Natural killer cell treated with Interleukin-12 subunit alpha and Interleukin-12 subunit beta and Interleukin-15 and Interleukin-18, amount 100 ng/mL, for 72 hours (primary cell): ENCODE measurements at regions not wholly inside any gene's neighbourhood (a gene's known extent, or its start where the extent isn't known, plus 50 kb on each side); places are given as distances from the start of the nearest gene placed in this dataset.
"Not testable (repeated sequence)": the region's sequence is repeated elsewhere in the genome, so short reads cannot be mapped to it uniquely, and the experiment has no call there.

Source experiments
- ATAC-seq, 2 donors: fragments of 150-1000 bp; cut with Tn5 transposase in 1 of 2; sonication (Bioruptor Pico), chemical (Tn5 transposase) in 1 of 2; 2 replicates each; pipeline ENCODE4 v1.10.0; 2021
- DNase-seq: peaks from one replicate; pipeline ENCODE4 v3.0.0; 2022; ENCODE audit warnings: low spot score
- H3K27ac Mint-ChIP-seq, 2 donors: 1 replicate in 1 of 2; 2 replicates in 1 of 2; pipeline ENCODE4 v1.8.0; 2022; ENCODE audit warnings: mixed read lengths in 2 of 2, mild to moderate bottlenecking in 1 of 2, moderate library complexity in 1 of 2
- H3K27me3 Mint-ChIP-seq, 2 donors: 1 replicate in 1 of 2; 2 replicates in 1 of 2; pipeline ENCODE4 v1.8.0; 2022; ENCODE audit warnings: mixed read lengths in 2 of 2
- H3K36me3 Mint-ChIP-seq: one replicate; pipeline ENCODE4 v1.8.0; 2022; ENCODE audit warnings: mixed read lengths
- H3K4me1 Mint-ChIP-seq, 2 donors: 1 replicate in 1 of 2; 2 replicates in 1 of 2; pipeline ENCODE4 v1.8.0; 2022; ENCODE audit warnings: low read depth in 2 of 2, mixed read lengths in 2 of 2, mild to moderate bottlenecking in 1 of 2
- H3K4me3 Mint-ChIP-seq: one replicate; pipeline ENCODE4 v1.8.0; 2022; ENCODE audit warnings: mixed read lengths
- H3K9me3 Mint-ChIP-seq: 2 replicates; pipeline ENCODE4 v1.8.0; 2022; ENCODE audit warnings: mixed read lengths

DNA sequence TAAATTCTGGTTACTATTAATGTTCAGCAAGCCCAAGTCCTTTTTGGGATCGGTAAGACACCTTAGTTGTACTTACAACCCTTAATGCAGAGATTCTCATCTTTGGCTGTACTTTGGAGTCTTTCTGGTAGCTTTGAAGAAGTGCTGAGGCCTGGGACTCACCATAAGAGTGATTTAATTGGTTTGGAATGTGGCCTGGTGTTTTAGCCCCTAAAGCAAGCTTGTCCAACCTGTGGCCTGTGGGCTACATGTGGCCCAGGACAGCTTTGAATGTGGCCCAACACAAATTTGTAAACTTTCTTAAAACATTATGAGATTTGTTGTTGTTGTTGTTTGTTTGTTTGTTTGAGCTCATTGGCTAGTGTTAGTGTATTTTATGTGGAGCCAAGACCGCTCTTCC, 215.3 kb downstream of the ZIC5 start:
- ATAC-seq (no peak), DNase-seq (no peak)
- H3K4me1 Mint-ChIP-seq, result peaks cover 0 to 15% of the 10 kb centered on the region in 2 donors
- H3K4me3 Mint-ChIP-seq, result no peak overlapping the region
- H3K27ac Mint-ChIP-seq, result no peak overlapping the region
- H3K9me3 Mint-ChIP-seq, result peaks cover 4% of the 10 kb centered on the region
- H3K27me3 Mint-ChIP-seq, result no peaks in the 10 kb centered on the region
- H3K36me3 Mint-ChIP-seq, result peaks cover under 1% of the 10 kb centered on the region

DNA sequence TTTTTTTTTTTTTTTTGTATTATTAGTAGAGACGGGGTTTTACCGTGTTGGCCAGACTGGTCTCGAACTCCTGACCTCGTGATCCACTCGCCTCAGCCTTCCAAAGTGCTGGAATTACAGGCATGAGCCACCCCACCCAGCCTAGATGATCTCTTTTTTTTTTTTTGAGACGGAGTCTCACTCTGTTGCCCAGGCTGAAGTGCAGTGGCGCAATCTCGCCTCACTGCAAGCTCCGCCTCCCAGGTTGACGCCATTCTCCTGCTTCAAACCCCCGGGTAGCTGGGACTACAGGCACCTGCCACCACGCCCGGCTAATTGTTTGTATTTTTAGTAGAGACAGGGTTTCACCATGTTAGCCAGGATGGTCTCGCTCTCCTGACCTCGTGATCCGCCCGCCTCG, 216.8 kb downstream of the ZIC5 start:
- H3K4me3 Mint-ChIP-seq, DNase-seq, ATAC-seq, H3K27me3 Mint-ChIP-seq, H3K36me3 Mint-ChIP-seq, H3K27ac Mint-ChIP-seq, H3K9me3 Mint-ChIP-seq: not testable (repeated sequence)
- H3K4me1 Mint-ChIP-seq, result peaks cover 0 to 15% of the 10 kb centered on the region in 2 donors

DNA sequence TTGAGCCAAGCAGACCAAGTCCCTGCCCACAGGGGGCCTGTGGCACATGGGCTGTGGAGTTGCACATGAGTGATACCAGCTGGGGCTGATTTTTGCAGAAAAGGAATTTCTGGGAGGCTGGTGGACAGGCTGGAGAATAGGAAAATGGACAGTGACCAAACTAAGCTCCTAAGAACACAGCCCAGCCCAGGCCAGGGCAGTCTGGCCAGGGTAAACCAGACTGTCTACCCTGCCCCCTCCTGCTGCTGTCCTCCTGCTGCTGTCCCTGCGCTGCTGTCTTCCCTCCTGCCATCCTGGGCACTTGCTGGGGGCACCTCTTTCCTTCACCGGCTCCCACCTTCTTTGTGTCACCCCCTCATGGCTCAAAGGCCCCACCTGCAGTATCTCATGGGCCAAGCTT, 219.2 kb downstream of the ZIC5 start:
- no peaks in the 10 kb centered on the region for H3K9me3 Mint-ChIP-seq
- DNase-seq (no peak), ATAC-seq (no peak)
- H3K36me3 Mint-ChIP-seq, result no peaks in the 10 kb centered on the region
- no peaks in the 10 kb centered on the region for H3K27me3 Mint-ChIP-seq
- H3K27ac Mint-ChIP-seq, result no peak overlapping the region
- peaks cover 0 to 7% of the 10 kb centered on the region in 2 donors for H3K4me1 Mint-ChIP-seq
- no peak overlapping the region for H3K4me3 Mint-ChIP-seq

DNA sequence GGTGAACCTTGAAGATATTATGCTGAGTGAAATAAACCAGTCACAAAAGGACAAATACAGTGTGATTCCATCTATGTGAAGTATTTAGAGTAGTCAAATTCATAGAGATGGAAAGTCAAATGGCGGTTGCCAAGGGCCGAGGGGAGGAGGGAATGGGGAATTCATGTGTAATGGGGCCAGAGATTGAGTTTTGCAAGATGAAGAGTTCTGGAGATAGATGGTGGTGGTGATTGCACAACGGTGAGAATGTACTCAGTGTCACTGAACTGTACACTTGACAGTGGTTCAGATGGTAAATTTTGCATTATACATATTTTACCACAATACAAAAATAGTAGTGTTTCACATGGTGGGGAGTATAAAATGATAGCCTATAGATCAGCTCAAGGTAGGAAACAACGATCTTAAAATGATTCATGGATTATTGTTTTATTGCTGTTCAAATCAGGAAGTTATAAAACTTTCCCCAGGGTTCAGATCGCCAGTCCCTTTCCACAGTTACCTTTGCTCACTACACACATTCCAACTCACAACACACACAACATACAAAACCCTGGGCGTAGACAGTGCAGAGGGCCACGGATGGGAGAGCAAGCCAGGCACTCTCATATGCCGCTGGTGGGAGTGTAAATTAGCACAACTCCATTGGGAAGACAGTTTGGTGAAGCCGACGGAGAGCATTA, 219.9 kb downstream of the ZIC5 start:
- no peaks in the 10 kb centered on the region for H3K36me3 Mint-ChIP-seq
- H3K27ac Mint-ChIP-seq, result no peak overlapping the region
- no peak for DNase-seq
- no peaks in the 10 kb centered on the region for H3K9me3 Mint-ChIP-seq
- H3K4me3 Mint-ChIP-seq, result no peak overlapping the region
- no peak for ATAC-seq
- peaks cover 0 to 7% of the 10 kb centered on the region in 2 donors for H3K4me1 Mint-ChIP-seq
- no peaks in the 10 kb centered on the region for H3K27me3 Mint-ChIP-seq

DNA sequence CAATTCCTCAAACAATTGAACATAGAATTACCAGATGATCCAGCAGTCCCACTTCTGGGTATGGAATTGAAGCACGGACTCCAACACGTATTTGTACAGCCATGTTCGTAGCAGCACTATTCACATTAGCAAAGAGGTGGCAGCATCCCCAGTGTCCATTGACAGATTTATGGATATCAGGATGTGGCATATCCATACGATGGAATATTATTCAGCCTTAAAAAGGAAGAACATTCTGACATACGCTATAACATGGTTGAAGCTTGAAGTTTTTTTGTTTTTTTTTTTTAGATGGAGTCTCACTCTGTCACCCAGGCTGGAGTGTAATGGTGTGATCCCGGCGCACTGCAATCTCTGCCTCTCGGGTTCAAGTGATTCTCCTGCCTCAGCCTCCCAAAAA, 220.6 kb downstream of the ZIC5 start:
- Mint-ChIP-seq H3K36me3 (no peaks in the 10 kb centered on the region), H3K9me3 (no peaks in the 10 kb centered on the region), H3K4me3 (no peak overlapping the region), H3K4me1 (peaks cover 0 to 7% of the 10 kb centered on the region in 2 donors), H3K27ac (no peak overlapping the region), H3K27me3 (no peaks in the 10 kb centered on the region)
- ATAC-seq (no peak), DNase-seq (no peak)

DNA sequence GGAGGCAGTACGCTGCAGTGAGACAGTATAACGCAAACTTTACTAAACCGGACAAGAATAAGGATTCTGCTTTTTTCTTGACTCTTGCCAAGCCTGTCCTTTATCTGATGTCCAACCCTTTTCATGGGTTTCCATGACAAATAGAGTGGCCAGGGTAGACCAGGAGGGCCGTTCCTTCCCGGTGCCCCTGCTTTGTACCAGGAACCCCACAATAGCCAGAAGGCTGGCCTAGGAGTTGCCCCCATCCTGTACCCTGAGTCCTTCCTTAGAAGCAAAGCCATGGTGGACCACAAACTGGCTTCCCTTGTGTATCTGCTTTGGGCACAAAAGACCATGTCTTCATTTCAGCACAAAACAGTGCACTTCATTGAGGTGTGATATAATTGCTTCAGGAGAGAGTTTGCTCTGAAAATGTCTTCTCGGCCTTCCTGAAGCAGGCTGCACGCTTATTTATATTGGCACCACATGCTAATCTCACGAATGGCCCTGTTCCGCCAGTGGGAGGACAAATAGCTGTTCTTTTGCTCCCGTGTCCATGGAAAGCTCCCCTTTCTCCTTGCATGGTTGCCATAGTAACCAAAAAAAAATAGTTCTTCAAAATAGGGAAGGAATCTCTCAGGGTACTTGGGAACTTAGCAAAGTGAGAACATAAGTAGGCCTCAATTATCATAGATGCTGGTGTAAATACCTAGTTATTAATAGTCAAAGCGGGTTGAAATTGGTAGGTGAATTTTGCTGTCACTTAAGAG, 222.1 kb downstream of the ZIC5 start:
- Mint-ChIP-seq H3K9me3 (no peaks in the 10 kb centered on the region), H3K4me3 (no peak overlapping the region), H3K4me1 (no peaks in the 10 kb centered on the region), H3K27ac (no peak overlapping the region), H3K36me3 (no peaks in the 10 kb centered on the region), H3K27me3 (no peaks in the 10 kb centered on the region)
- DNase-seq (no peak), ATAC-seq (no peak)

DNA sequence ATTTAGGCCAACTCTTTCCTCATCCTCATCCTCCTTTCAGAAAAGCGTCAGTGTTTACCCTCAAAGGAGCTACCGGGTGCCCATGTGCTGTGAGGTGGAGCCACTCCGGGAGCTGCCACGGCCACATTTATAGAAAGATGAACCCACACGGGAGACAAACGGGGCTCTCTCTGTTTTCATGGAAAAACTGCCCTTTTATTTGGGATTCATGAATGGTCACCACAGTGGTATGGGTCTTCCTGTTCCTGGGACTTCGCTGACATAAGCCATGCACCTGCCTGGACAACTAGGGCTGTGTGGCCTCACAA, 224.2 kb downstream of the ZIC5 start:
- H3K36me3 Mint-ChIP-seq, result no peaks in the 10 kb centered on the region
- H3K9me3 Mint-ChIP-seq, result no peaks in the 10 kb centered on the region

DNA sequence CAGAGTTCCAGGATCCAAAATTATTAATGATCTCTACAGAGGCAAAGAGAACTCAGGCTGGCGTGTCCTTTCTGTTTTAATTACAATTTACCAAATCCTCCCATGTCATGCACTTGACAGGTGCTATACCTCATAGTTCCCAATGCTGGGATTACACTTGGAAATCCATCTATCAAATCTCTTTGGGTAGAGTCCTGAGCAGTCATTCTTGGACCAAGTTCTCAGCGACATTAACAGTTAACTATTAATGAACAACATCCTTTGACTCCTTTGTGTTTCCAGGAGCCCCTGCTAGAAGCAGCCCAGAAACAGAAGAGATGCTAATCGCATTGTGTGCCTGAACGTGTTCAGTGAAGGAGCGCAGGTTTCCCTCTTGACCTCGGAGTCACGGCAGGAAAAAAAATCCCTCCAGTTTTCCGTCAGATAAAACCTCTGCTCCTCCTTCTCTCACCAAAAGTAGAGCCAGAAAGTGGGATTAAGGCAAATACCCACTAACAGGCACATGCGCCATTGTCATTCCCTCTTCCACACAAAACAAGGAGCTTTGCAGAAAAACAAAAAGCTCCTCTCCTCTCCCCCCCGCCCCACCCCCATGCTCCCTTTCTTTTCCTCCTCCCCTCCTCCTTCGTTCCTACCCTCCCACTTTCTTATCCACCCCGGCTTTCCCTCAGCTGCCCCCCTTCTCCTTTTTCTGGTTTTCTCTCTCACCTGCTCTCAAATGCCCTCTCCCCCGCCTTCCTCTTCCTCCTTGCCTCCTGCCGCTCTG, 224.7 kb downstream of the ZIC5 start:
- DNase-seq (no peak), ATAC-seq (no peak)
- Mint-ChIP-seq H3K4me3 (no peak overlapping the region), H3K36me3 (no peaks in the 10 kb centered on the region), H3K27ac (no peak overlapping the region), H3K27me3 (peaks cover 0 to 3% of the 10 kb centered on the region in 2 donors), H3K9me3 (no peaks in the 10 kb centered on the region), H3K4me1 (no peaks in the 10 kb centered on the region)

More for the DNA sequence above, 224.2 kb downstream of the ZIC5 start:
- DNase-seq, result no peak
- Mint-ChIP-seq H3K4me3 (no peak overlapping the region), H3K27me3 (peaks cover 0 to 3% of the 10 kb centered on the region in 2 donors), H3K4me1 (no peaks in the 10 kb centered on the region), H3K27ac (no peak overlapping the region)
- no peak for ATAC-seq

DNA sequence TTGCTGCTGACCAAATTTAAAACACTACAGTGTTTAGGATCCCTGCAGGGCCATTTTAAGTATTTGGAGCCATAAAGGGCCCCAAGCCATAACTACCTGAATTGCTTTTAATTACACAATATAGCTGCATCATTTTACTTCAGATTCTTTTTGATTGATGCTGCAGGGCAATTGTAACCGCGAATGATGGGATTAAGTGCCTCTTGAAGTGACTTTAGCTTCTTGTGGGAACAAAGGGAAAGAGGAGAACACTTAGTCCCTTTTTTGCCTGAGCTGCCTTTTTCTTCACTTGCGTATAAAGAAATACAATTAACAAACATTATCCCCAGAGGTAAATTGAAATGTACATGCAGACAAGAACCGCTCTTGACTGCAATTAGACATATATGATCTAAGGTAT, 228.5 kb downstream of the ZIC5 start:
- peaks cover 0 to 5% of the 10 kb centered on the region in 2 donors for H3K27me3 Mint-ChIP-seq
- H3K9me3 Mint-ChIP-seq, result no peaks in the 10 kb centered on the region
- H3K36me3 Mint-ChIP-seq, result no peaks in the 10 kb centered on the region
- H3K27ac Mint-ChIP-seq, result no peak overlapping the region
- peaks cover 4 to 5% of the 10 kb centered on the region in 2 donors for H3K4me1 Mint-ChIP-seq
- DNase-seq (no peak), ATAC-seq (no peak)
- H3K4me3 Mint-ChIP-seq, result no peak overlapping the region

DNA sequence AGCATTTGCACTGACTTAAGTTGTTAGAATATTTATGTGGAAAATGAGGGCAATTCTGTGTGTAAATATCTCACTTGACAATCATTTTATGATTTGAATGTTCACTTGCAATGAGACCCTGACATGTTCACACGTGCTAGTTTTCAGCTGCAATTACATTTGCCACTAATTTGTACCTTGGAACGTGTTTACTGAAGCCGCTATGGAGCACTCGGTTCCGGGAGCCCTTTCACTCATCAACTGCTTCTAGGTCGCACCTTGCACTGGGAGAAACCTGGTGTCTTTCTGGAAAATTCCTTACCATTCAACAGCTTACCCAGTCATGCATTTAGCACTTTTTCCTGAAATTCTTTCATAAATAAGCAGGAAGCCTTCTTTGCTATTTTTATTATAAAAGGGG, 229.6 kb downstream of the ZIC5 start:
- Mint-ChIP-seq H3K27ac (no peak overlapping the region), H3K27me3 (peaks cover 0 to 5% of the 10 kb centered on the region in 2 donors), H3K9me3 (no peaks in the 10 kb centered on the region), H3K4me1 (peaks cover 4 to 5% of the 10 kb centered on the region in 2 donors), H3K36me3 (no peaks in the 10 kb centered on the region), H3K4me3 (no peak overlapping the region)
- no peak for DNase-seq
- no peak for ATAC-seq

DNA sequence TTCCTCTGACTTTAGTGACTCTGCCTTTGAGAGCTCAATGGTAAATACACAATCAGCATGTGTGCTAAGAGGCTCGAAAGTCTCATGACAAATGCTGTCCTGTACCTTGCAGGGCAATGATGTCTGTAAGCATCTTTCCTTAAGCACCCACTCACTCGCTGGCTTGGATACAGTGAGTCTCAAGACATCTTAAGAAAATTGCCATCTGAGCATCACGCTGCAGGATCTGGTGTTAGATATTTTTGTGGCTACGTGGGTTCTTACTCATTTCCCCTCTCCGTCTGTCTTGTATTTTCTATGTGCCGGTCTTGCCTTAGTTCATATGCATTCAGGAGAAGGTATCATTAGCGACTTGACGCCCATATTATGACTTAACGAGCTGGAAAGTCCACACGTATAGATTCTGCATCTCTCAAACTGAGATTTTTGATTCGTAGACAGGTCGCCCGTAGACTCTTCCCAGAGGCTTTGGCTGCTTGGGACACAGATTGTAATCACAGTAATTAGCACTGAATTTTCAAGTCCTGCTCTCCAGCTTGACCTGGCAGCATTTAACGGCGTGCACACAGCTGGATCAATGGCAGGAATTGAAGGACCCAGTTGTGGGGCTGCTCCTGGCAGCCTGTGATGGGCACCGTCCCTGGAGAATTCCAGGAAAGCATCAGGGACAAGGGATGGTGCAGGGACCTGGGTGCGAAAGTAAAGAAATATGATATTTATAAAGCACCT, 231.2 kb downstream of the ZIC5 start:
- ATAC-seq (no peak), DNase-seq (no peak)
- Mint-ChIP-seq H3K4me3 (no peak overlapping the region), H3K9me3 (no peaks in the 10 kb centered on the region), H3K27me3 (peaks cover 0 to 5% of the 10 kb centered on the region in 2 donors), H3K27ac (no peak overlapping the region), H3K36me3 (no peaks in the 10 kb centered on the region), H3K4me1 (peaks cover 4 to 5% of the 10 kb centered on the region in 2 donors)

DNA sequence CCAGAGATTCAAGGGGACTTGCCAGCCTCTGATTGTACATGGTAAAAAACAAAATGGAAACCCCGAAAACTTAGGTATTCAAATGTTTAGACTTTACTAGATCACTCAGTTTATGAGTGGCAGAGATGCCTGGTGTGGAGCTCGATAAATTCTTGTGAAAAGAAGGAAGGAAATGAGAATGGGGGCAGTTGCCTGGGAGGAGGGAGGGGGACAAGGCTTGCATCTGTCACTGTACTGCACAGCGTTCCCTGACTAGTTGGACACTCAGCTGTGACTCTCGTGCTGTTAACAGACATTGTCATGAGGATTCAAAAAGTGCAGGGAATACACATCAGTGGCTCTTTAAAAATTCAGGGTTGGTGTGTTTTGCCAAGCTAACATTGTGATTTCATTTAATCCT, 232.9 kb downstream of the ZIC5 start:
- Mint-ChIP-seq H3K9me3 (no peaks in the 10 kb centered on the region), H3K27me3 (peaks cover 0 to 7% of the 10 kb centered on the region in 2 donors), H3K4me1 (peaks cover 4 to 5% of the 10 kb centered on the region in 2 donors), H3K27ac (no peak overlapping the region), H3K4me3 (no peak overlapping the region), H3K36me3 (no peaks in the 10 kb centered on the region)
- ATAC-seq (no peak), DNase-seq (no peak)

DNA sequence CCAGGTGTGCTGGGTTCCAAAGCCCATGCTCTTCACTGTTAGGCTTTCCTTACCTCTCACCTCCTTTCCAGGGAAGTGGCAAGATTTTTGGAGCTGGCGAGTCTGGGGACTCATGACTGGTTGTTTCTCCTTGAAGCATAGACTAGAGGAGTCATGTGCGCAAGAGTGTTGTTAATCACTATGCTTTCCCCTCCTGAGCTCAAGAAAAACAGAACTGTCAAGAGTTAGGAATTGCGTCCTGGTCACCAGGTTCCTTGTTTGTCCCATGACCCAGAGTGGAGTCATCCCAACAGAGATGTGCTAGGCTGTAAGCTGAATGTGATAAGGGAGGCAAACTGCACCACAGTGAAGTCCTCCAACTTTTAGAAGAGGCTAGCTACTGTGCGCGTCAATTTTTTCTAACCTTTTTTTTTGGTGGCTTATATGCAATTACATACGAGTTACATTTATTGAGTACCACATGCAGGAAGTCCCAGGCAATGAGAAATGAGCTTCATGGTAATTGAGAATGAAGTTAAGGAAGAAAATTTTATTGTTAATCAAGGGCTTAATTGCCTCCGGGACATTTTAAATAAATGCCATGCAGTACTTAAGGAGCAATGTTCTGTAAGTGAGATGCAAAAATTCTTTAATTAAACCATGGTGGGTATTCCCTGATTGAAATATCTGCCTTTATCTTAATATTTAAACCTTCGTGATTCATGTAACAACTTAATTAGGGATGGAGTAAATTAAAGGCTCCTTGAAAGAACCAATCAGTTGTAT, 233.9 kb downstream of the ZIC5 start:
- peaks cover 0 to 4% of the 10 kb centered on the region in 2 donors for H3K27me3 Mint-ChIP-seq
- no peak overlapping the region for H3K4me3 Mint-ChIP-seq
- H3K36me3 Mint-ChIP-seq, result no peaks in the 10 kb centered on the region
- H3K9me3 Mint-ChIP-seq, result no peaks in the 10 kb centered on the region
- ATAC-seq (no peak), DNase-seq (no peak)
- H3K4me1 Mint-ChIP-seq, result peaks cover 4 to 5% of the 10 kb centered on the region in 2 donors
- no peak overlapping the region for H3K27ac Mint-ChIP-seq
